Naive thymus-derived CD8-positive, alpha-beta T cell (primary cell): ENCODE measurements at regions not wholly inside any gene's neighbourhood (a gene's known extent, or its start where the extent isn't known, plus 50 kb on each side); places are given as distances from the start of the nearest gene placed in this dataset.
A peak's percentile ranks its signal among the peaks of the same experiment; 100 is the strongest.

Experiments used
- ATAC-seq, 2 donors: fragments of 150-1000 bp; cut with Tn5 transposase in 1 of 2; sonication (Bioruptor Pico), chemical (Tn5 transposase) in 1 of 2; 1 replicate in 1 of 2; 2 replicates in 1 of 2; pipeline ENCODE4 v1.10.0; 2021; ENCODE audit warnings: mild to moderate bottlenecking in 2 of 2, moderate library complexity in 2 of 2
- POLR2A ChIA-PET: fragments of 350-600 bp; sonication (Branson Sonifier 250); formaldehyde crosslinking; loops from one replicate; lab custom pipeline; 2021; ENCODE audit warnings: antibody characterized with exemption; lab: Charles Lee
- DNase-seq, 10 donors: peaks; one replicate each; pipeline versions ENCODE4 v3.0.0 to v3.0.0-alpha.2; 2020 to 2022
- H3K27ac Mint-ChIP-seq, 10 donors: one replicate each; pipeline ENCODE4 v1.8.0; 2020 to 2022; ENCODE audit warnings: mild to moderate bottlenecking in 10 of 10, mixed read lengths in 10 of 10, moderate library complexity in 4 of 10, inconsistent platforms in 1 of 10
- H3K27me3 Mint-ChIP-seq, 5 donors: one replicate each; pipeline ENCODE4 v1.8.0; 2021 to 2022; ENCODE audit warnings: mixed read lengths in 5 of 5
- H3K36me3 Mint-ChIP-seq, 3 donors: one replicate each; pipeline ENCODE4 v1.8.0; 2020 to 2022; ENCODE audit warnings: mixed read lengths in 3 of 3, mild to moderate bottlenecking in 2 of 3, inconsistent platforms in 1 of 3
- H3K4me1 Mint-ChIP-seq, 4 donors: one replicate each; pipeline ENCODE4 v1.8.0; 2021 to 2022; ENCODE audit warnings: mixed read lengths in 4 of 4
- H3K4me3 Mint-ChIP-seq, 10 donors: one replicate each; pipeline ENCODE4 v1.8.0; 2020 to 2022; ENCODE audit warnings: mild to moderate bottlenecking in 10 of 10, mixed read lengths in 10 of 10, moderate library complexity in 6 of 10, inconsistent platforms in 1 of 10
- H3K9me3 Mint-ChIP-seq, 9 donors: one replicate each; pipeline ENCODE4 v1.8.0; 2020 to 2022; ENCODE audit warnings: mixed read lengths in 9 of 9, mild to moderate bottlenecking in 3 of 9, inconsistent platforms in 1 of 9, moderate library complexity in 1 of 9

DNA sequence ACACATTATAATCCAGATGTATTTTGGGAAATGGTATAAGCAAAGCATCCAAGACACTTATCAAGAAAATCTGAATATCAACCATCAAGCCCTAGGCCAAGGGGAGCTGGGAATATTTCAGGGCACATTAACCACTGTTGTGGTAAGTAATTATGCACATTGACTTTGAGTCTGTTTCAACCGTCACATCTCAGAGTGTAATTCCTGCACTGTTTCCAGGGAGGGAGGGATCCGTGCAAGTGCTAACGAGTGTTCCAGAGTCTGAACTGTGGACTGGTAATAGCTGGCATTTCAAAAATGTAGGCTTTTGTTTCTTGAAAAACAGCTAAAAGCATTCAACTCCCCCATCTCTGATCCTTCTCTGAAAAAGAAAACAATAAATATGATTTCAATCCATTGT lies 681.6 kb downstream of the BCL11A start:
- no peaks in the 10 kb centered on the region for H3K27me3 Mint-ChIP-seq
- no peak overlapping the region for H3K27ac Mint-ChIP-seq
- ATAC-seq (no peak), DNase-seq (no peak)
- H3K4me3 Mint-ChIP-seq, result no peak overlapping the region
- no peaks in the 10 kb centered on the region for H3K9me3 Mint-ChIP-seq
- POLR2A ChIA-PET, result no interaction called here
- H3K4me1 Mint-ChIP-seq, result peaks cover 0 to 9% (median 3%) of the 10 kb centered on the region in 4 donors
- H3K36me3 Mint-ChIP-seq, result no peaks in the 10 kb centered on the region

DNA sequence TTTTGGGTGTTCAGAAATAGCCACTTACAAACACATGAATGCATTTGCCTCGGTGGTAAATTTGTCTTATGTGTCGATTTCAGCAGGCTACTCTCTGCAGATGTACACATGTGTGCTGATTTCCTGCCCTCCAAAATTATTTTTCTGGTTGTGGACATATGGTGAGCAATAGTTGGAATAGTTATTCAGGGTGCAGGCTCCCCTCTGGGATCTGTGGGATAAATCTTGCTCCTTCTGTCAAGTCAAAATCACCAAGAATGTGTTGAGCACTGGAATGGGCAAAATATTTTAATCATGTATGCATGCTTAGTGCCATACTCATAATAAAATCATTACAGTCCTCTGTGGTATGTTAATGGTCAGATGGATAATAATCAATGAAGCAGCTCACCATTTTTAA lies 684.5 kb downstream of the BCL11A start:
- H3K4me1 Mint-ChIP-seq, result peaks cover 0 to 16% (median 10%) of the 10 kb centered on the region in 4 donors
- no peak for DNase-seq
- no peak for ATAC-seq
- POLR2A ChIA-PET, result no interaction called here
- H3K27me3 Mint-ChIP-seq, result no peaks in the 10 kb centered on the region
- no peaks in the 10 kb centered on the region for H3K9me3 Mint-ChIP-seq
- H3K27ac Mint-ChIP-seq, result no peak overlapping the region
- no peak overlapping the region for H3K4me3 Mint-ChIP-seq
- no peaks in the 10 kb centered on the region for H3K36me3 Mint-ChIP-seq

DNA sequence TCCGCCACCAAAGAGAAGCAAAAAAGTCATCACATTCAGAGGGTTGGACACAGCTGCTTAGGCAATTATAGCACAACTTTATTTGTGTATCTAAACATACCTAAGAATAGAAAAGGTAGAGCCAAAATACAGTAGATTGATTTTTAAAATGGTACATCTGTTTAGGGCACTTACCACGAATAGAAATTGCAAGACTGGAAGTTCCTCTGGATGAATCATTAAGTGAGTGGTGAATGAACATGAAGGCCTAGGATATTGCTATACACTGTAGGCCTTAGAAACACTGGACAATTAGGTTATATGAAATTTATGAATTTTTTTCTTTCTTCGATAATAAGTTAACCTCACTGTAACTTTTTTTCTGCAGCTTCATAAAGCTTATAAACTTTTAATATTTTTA lies 687.0 kb downstream of the BCL11A start:
- peaks cover 0 to 15% (median 11%) of the 10 kb centered on the region in 9 donors for H3K9me3 Mint-ChIP-seq
- no peak overlapping the region for H3K27ac Mint-ChIP-seq
- peaks cover 0 to 13% (median 5%) of the 10 kb centered on the region in 3 donors for H3K36me3 Mint-ChIP-seq
- H3K27me3 Mint-ChIP-seq, result no peaks in the 10 kb centered on the region
- POLR2A ChIA-PET, result no interaction called here
- ATAC-seq (no peak), DNase-seq (no peak)
- H3K4me1 Mint-ChIP-seq, result peaks cover 0 to 11% (median 10%) of the 10 kb centered on the region in 4 donors
- no peak overlapping the region for H3K4me3 Mint-ChIP-seq

DNA sequence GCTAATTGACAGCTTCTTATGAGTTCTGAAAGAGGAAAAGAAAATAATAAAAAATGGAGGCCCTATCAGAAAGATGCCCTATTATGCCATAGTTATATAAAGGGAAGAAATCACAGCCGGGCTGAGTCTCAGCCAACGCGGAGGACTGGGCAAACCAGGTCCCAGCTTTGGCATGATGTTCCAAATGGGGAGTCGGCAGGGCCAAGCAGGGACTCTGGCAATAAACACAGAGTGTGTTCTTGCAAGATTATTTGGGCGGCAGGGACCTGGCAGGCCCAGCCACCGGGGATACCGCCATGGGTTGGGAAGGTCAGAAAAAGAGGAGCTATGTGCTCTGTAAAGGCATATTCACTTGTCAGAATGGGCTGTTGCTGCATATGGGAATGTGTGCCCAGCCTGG lies 694.9 kb downstream of the BCL11A start:
- Mint-ChIP-seq H3K36me3 (peaks cover 0 to 22% (median 9%) of the 10 kb centered on the region in 3 donors), H3K4me1 (no peaks in the 10 kb centered on the region), H3K9me3 (peaks cover 2 to 26% (median 15%) of the 10 kb centered on the region in 9 donors), H3K27ac (no peak overlapping the region), H3K4me3 (no peak overlapping the region), H3K27me3 (no peaks in the 10 kb centered on the region)
- POLR2A ChIA-PET, result no interaction called here
- ATAC-seq (no peak), DNase-seq (no peak)

DNA sequence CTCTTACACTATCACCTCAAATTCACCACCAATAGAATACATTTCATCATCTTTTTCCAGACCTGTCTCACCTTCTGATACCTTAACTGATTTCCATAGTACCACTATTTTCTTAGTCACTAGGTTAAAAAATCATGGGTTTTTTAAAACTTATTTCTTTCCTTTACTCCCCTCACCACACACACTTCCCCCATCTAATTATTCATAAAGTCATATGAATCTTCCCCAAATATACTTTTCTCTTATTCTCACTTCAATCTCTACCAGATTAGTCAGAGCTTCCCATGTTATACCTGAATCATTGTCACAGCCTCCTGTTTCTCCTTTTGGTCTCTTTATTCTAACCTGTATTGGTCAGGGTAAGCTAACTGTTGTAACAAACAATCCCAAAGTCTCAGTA lies 696.3 kb downstream of the BCL11A start:
- DNase-seq, result no peak
- Mint-ChIP-seq H3K4me3 (no peak overlapping the region), H3K9me3 (peaks cover 2 to 19% (median 11%) of the 10 kb centered on the region in 9 donors), H3K36me3 (peaks cover 0 to 15% (median 5%) of the 10 kb centered on the region in 3 donors), H3K27me3 (no peaks in the 10 kb centered on the region), H3K4me1 (peaks cover 0 to under 1% (median 0%) of the 10 kb centered on the region in 4 donors), H3K27ac (no peak overlapping the region)
- POLR2A ChIA-PET, result no interaction called here
- no peak for ATAC-seq

DNA sequence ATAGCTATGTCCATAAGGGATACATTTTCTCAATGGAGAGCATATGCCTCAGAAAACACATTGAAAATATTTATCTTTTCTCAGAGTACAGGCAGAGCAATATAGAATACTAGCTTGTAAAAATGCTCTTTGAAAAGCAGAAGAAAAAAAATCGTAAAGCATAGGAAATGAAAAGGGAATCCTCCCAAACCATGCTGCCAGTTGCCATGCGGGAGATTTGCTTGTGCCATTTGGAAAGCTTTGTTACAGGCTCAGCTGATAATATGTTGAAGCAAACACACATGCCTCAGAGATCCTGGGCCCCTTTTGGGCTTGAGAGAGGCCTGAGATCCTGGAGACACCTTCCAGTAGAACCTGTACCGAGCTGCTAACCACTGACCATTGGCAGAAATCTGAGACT lies 697.1 kb downstream of the BCL11A start:
- POLR2A ChIA-PET, result no interaction called here
- H3K4me3 Mint-ChIP-seq, result no peak overlapping the region

DNA sequence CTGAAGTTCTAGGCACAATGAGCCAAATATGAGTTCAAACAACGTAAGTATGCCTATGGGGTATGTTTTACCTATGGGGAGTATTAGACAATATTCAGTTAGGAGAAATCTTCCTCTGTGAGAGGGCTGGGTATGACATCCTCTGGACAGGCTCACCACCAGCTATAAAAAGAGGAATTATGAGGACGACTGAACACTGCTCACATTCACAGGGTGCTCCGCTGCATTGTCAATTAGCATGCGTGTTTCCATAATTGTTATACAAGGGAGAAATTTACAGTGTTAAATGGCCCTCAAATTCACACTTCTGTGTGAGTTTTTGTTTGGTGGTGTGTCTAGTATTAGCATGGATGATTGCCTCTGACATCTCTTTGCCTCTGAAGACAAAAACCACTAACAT lies 700.4 kb downstream of the BCL11A start:
- no peak overlapping the region for H3K4me3 Mint-ChIP-seq
- no peaks in the 10 kb centered on the region for H3K36me3 Mint-ChIP-seq
- ATAC-seq, result no peak
- no peak for DNase-seq
- H3K4me1 Mint-ChIP-seq, result peaks cover 0 to 5% (median under 1%) of the 10 kb centered on the region in 4 donors
- H3K9me3 Mint-ChIP-seq, result no peaks in the 10 kb centered on the region
- H3K27me3 Mint-ChIP-seq, result peaks cover 0 to 1% (median 0%) of the 10 kb centered on the region in 5 donors
- POLR2A ChIA-PET, result no interaction called here
- no peak overlapping the region for H3K27ac Mint-ChIP-seq

More for the DNA sequence above, 697.1 kb downstream of the BCL11A start:
- DNase-seq, result no peak
- peaks cover 0 to 1% (median 0%) of the 10 kb centered on the region in 5 donors for H3K27me3 Mint-ChIP-seq
- no peak overlapping the region for H3K27ac Mint-ChIP-seq
- H3K4me1 Mint-ChIP-seq, result peaks cover 0 to 5% (median under 1%) of the 10 kb centered on the region in 4 donors
- peaks cover 0 to 11% (median 4%) of the 10 kb centered on the region in 9 donors for H3K9me3 Mint-ChIP-seq
- H3K36me3 Mint-ChIP-seq, result peaks cover 0 to 9% (median 4%) of the 10 kb centered on the region in 3 donors
- ATAC-seq, result no peak

DNA sequence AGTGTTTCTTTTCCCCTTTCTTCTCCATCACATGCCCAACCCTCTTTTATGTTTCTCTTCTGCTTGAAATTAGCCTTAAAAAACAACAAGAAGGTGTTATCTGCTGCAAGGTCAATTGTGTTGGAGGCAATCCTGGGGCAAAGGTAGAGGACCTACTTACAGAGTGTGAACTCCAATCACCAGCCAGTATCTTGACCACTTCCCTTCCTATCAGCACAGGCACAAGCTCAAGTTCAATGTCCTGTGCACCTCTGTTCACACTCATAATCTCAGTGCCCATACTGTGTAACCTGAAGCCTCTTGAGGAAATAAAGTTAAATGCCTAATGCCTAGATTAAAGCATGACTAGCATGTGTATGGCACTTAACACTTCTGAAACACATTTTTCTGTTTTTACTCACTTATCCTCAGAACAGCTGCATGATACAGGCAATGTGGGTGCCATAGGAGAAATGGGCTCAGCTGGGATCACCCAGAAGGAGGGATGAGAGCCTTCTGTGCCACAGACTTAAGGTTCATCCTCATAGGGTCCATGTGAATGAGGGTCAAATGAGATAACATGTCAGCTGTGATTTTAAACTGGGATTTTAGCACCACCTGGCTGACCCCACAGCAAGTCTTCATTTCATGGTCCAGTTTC lies 701.5 kb downstream of the BCL11A start:
- H3K27me3 Mint-ChIP-seq, result peaks cover 0 to 1% (median 0%) of the 10 kb centered on the region in 5 donors
- H3K4me3 Mint-ChIP-seq, result no peak overlapping the region
- DNase-seq (no peak), ATAC-seq (no peak)
- H3K36me3 Mint-ChIP-seq, result no peaks in the 10 kb centered on the region
- H3K9me3 Mint-ChIP-seq, result no peaks in the 10 kb centered on the region
- POLR2A ChIA-PET, result no interaction called here
- peaks cover 0 to 5% (median under 1%) of the 10 kb centered on the region in 4 donors for H3K4me1 Mint-ChIP-seq
- H3K27ac Mint-ChIP-seq, result no peak overlapping the region

DNA sequence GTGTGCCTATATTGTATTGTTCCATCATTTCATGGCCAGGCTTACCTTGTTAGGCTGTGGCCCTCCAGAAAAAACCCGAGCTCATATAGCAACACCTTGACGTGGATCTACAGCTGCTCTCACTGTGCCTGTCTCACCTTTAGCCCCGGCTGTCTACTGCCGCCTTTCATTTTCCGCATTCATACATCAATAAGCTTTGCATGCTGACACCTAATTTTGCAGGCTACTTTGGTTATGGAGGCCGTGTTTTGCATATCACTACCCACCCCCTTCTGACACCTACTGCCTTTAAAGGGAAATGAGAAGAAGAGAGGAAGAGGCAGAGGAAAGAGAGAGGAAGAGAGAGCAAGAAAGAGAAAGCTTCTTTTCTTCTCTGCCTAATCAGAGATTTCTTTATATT lies 702.9 kb downstream of the BCL11A start:
- Mint-ChIP-seq H3K27ac (no peak overlapping the region), H3K27me3 (peaks cover 0 to 1% (median 0%) of the 10 kb centered on the region in 5 donors), H3K36me3 (no peaks in the 10 kb centered on the region), H3K4me1 (peaks cover 0 to 5% (median under 1%) of the 10 kb centered on the region in 4 donors), H3K9me3 (no peaks in the 10 kb centered on the region), H3K4me3 (no peak overlapping the region)
- no peak for ATAC-seq
- POLR2A ChIA-PET, result no interaction called here
- DNase-seq, result no peak

DNA sequence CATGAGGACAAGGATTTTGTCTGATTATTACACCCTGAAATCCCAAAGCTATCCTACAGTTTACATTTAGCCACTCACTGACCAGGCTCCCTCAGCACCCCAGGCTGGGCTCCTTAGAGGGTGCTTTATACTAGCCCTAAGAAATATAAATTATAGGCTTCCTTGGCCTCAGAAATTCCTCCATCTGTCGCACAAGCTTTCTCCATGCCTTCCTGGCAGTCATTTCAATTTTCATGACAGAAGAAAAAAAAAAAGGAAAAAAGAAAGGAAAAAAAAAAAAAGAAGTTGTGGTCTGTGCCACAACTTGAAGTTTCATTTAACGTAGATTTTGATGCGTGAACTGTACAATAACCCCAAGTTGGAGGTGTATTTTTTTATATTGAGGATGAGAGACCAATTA lies 719.5 kb downstream of the BCL11A start:
- no peak for ATAC-seq
- POLR2A ChIA-PET, result no interaction called here
- H3K4me3 Mint-ChIP-seq, result no peak overlapping the region
- H3K27me3 Mint-ChIP-seq, result peaks cover 0 to 2% (median 0%) of the 10 kb centered on the region in 5 donors
- peaks cover 0 to 8% (median 3%) of the 10 kb centered on the region in 9 donors for H3K9me3 Mint-ChIP-seq
- H3K27ac Mint-ChIP-seq, result no peak overlapping the region
- no peak for DNase-seq
- peaks cover 0 to 9% (median 0%) of the 10 kb centered on the region in 3 donors for H3K36me3 Mint-ChIP-seq
- H3K4me1 Mint-ChIP-seq, result no peaks in the 10 kb centered on the region

DNA sequence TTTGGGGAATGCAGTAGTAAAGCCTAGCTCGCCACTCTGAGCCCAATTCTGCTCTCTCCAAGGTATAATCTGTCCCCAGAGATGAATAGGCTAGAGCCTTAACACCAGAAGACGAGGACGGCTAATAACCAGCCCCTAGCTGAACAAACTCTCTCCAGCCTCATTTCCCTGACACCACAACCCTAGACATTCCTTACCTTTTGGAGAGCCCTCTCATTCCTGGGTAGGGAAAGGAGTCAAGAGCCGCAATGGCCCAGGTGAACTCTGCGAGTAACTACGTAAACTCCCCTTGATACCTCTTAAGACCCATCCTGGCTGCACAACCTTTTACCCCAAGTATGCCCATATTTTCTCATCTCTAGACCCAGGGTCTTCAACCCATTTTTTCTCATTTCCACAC lies 722.9 kb downstream of the BCL11A start:
- H3K4me1 Mint-ChIP-seq, result no peaks in the 10 kb centered on the region
- H3K27ac Mint-ChIP-seq, result no peak overlapping the region
- DNase-seq, result no peak
- ATAC-seq, result no peak
- peaks cover 0 to 2% (median 0%) of the 10 kb centered on the region in 5 donors for H3K27me3 Mint-ChIP-seq
- POLR2A ChIA-PET, result no interaction called here
- H3K36me3 Mint-ChIP-seq, result peaks cover 0 to 9% (median 0%) of the 10 kb centered on the region in 3 donors
- H3K4me3 Mint-ChIP-seq, result no peak overlapping the region
- peaks cover 0 to 8% (median 3%) of the 10 kb centered on the region in 9 donors for H3K9me3 Mint-ChIP-seq

DNA sequence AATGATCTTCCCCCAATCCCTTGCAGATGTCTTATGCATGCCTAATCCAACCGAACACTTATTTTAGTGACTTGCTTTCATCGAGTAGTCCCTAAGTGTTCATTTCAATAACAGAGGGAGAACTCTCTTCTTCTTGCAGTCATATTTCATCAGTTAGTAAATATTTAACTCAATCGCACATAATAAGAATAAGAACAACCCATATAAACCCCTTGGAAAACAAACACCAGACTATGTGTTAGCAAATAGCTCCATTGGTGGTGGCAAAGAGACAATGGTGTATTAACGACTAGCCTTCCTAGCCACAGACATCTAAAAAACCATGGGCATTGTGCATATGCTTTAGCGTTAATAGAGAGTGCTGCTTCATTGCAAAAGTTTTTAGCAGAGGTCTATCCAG lies 725.8 kb downstream of the BCL11A start:
- POLR2A ChIA-PET, result no interaction called here
- H3K4me1 Mint-ChIP-seq, result no peaks in the 10 kb centered on the region
- H3K27me3 Mint-ChIP-seq, result no peaks in the 10 kb centered on the region
- DNase-seq (no peak), ATAC-seq (no peak)
- H3K27ac Mint-ChIP-seq, result no peak overlapping the region
- H3K4me3 Mint-ChIP-seq, result no peak overlapping the region
- H3K36me3 Mint-ChIP-seq, result peaks cover 0 to 2% (median 0%) of the 10 kb centered on the region in 3 donors
- peaks cover 0 to 4% (median 2%) of the 10 kb centered on the region in 9 donors for H3K9me3 Mint-ChIP-seq

DNA sequence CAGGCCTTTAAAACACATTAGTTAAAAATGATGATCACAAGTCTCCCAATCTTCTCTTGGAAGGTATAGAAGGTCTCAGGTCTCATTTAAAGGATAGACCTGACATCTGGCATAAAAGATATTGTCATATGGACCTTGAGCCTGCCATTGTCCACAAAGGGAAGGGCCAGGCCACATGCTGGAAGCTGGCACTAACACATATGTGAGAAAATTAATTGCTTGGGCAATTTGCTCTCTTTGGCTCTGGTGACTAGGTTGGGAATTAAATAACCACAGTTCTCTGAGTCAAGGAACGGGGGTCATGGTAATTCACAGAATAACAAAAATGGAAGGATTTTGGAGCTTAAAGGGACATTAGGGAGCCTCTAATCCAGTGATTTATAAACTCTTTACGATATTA lies 727.3 kb downstream of the BCL11A start:
- H3K27ac Mint-ChIP-seq, result no peak overlapping the region
- no peak overlapping the region for H3K4me3 Mint-ChIP-seq
- POLR2A ChIA-PET, result no interaction called here
- H3K36me3 Mint-ChIP-seq, result no peaks in the 10 kb centered on the region
- H3K27me3 Mint-ChIP-seq, result no peaks in the 10 kb centered on the region
- DNase-seq (no peak), ATAC-seq (no peak)
- no peaks in the 10 kb centered on the region for H3K4me1 Mint-ChIP-seq
- H3K9me3 Mint-ChIP-seq, result peaks cover 0 to 2% (median 0%) of the 10 kb centered on the region in 9 donors

DNA sequence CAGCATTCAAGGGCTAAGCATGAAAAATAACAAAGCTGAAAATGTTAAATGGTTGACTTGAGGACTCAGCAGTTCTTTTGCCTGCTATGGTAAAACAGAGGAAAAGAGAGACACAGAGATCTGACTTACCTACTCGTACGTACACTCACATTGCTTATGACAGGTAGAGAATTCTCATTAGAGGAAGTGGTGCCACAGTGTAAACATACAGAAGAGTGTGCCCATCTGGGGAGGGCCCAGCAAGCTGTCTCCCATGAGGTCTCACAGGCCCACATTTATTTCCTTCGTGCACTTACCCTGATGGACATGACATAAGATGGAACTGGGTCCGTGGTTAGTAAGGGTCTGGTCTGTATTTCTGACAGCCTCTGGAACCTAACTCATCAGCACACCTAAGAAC lies 729.1 kb downstream of the BCL11A start:
- Mint-ChIP-seq H3K4me1 (no peaks in the 10 kb centered on the region), H3K27me3 (no peaks in the 10 kb centered on the region), H3K9me3 (no peaks in the 10 kb centered on the region), H3K4me3 (no peak overlapping the region), H3K36me3 (no peaks in the 10 kb centered on the region), H3K27ac (peak overlapping the region in 2 of 10 donors; percentile 0 to 27)
- DNase-seq (no peak), ATAC-seq (no peak)
- POLR2A ChIA-PET, result no interaction called here
